HUDEP-2 (cell line): ENCODE measurements at regions not wholly inside any gene's neighbourhood (a gene's known extent, or its start where the extent isn't known, plus 50 kb on each side); places are given as distances from the start of the nearest gene placed in this dataset.
"Not testable (repeated sequence)": the region's sequence is repeated elsewhere in the genome, so short reads cannot be mapped to it uniquely, and the experiment has no call there.

ENCODE experiments used
- DNase-seq, 76 experiments: peaks; one replicate each; lab custom pipeline; 2025; ENCODE audit not compliant: unreplicated experiment in 76 of 76; lab: John Stamatoyannopoulos, UW

GRCh38 chr10:62693306-62693705 lies 111.2 kb upstream of the ADO start:
- no peak for DNase-seq

- DNase-seq = no peak
These were observed 109.9 kb upstream of the ADO start for GRCh38 chr10:62694537-62695126.

GRCh38 chr10:62696798-62697197 lies 107.7 kb upstream of the ADO start:
- no peak for DNase-seq

- DNase-seq = no peak
These were observed 105.4 kb upstream of the ADO start for GRCh38 chr10:62699148-62699547.

- not testable (repeated sequence) for DNase-seq
These were observed 100.4 kb upstream of the ADO start for GRCh38 chr10:62704121-62704520.

GRCh38 chr10:62705789-62706188 lies 98.7 kb upstream of the ADO start:
- DNase-seq = no peak

GRCh38 chr10:62707810-62708209 lies 96.7 kb upstream of the ADO start:
- DNase-seq = no peak

GRCh38 chr10:62708569-62708968 lies 96.0 kb upstream of the ADO start:
- no peak for DNase-seq

- DNase-seq = no peak
These were observed 95.3 kb upstream of the ADO start for GRCh38 chr10:62709200-62709599.

GRCh38 chr10:62710182-62710581 lies 94.3 kb upstream of the ADO start:
- no peak for DNase-seq

GRCh38 chr10:62715383-62715782 lies 89.1 kb upstream of the ADO start:
- no peak for DNase-seq

- DNase-seq = no peak
These were observed 85.9 kb upstream of the ADO start for GRCh38 chr10:62718585-62718984.

GRCh38 chr10:62719061-62719460 lies 85.5 kb upstream of the ADO start:
- no peak for DNase-seq

- no peak for DNase-seq
These were observed 82.8 kb upstream of the ADO start for GRCh38 chr10:62721687-62722086.

GRCh38 chr10:62723375-62723774 lies 81.1 kb upstream of the ADO start:
- DNase-seq = no peak

GRCh38 chr10:62724465-62724864 lies 80.1 kb upstream of the ADO start:
- peak in 1 of 76 experiments; percentile 4 for DNase-seq

- DNase-seq = no peak
These were observed 78.4 kb upstream of the ADO start for GRCh38 chr10:62726142-62726541.

- DNase-seq = no peak
These were observed 77.9 kb upstream of the ADO start for GRCh38 chr10:62726638-62727037.

GRCh38 chr10:62727934-62728333 lies 76.6 kb upstream of the ADO start:
- DNase-seq = no peak

GRCh38 chr10:62728479-62728878 lies 76.0 kb upstream of the ADO start:
- DNase-seq = no peak

GRCh38 chr10:62732841-62733653 lies 71.5 kb upstream of the ADO start:
- DNase-seq = no peak

- no peak for DNase-seq
These were observed 70.7 kb upstream of the ADO start for GRCh38 chr10:62733654-62734293.
